Mucosa of rectum (tissue), 2 donors: ENCODE measurements at regions not wholly inside any gene's neighbourhood (a gene's known extent, or its start where the extent isn't known, plus 50 kb on each side); places are given as distances from the start of the nearest gene placed in this dataset.
"Not testable (repeated sequence)": the region's sequence is repeated elsewhere in the genome, so short reads cannot be mapped to it uniquely, and the experiment has no call there.

Source experiments
- H3K27ac ChIP-seq, 2 donors: one replicate each; pipeline ENCODE4 v1.7.0; 2013; ENCODE audit warnings: inconsistent platforms in 2 of 2, low read depth in 2 of 2, low read length in 2 of 2
- H3K27me3 ChIP-seq, 2 donors: one replicate each; pipeline ENCODE4 v1.7.0; 2013; ENCODE audit warnings: low read length in 2 of 2; ENCODE audit not compliant: control insufficient read depth in 2 of 2, insufficient read depth in 2 of 2
- H3K36me3 ChIP-seq, 2 donors: one replicate each; pipeline ENCODE4 v1.7.0; 2013; ENCODE audit warnings: low read length in 2 of 2; ENCODE audit not compliant: control insufficient read depth in 2 of 2, insufficient read depth in 2 of 2
- H3K4me1 ChIP-seq, 2 donors: one replicate each; pipeline ENCODE4 v1.7.0; 2013; ENCODE audit warnings: low read length in 2 of 2, mild to moderate bottlenecking in 1 of 2; ENCODE audit not compliant: control insufficient read depth in 2 of 2, insufficient read depth in 2 of 2
- H3K4me3 ChIP-seq, 2 donors: one replicate each; pipeline ENCODE4 v1.7.0; 2013; ENCODE audit warnings: low read length in 2 of 2
- H3K9ac ChIP-seq, 2 donors: one replicate each; pipeline ENCODE4 v1.7.0; 2013; ENCODE audit warnings: low read length in 2 of 2, low read depth in 1 of 2, mild to moderate bottlenecking in 1 of 2
- H3K9me3 ChIP-seq, 2 donors: one replicate each; pipeline ENCODE4 v1.7.0; 2013; ENCODE audit warnings: low read length in 2 of 2; ENCODE audit not compliant: control insufficient read depth in 2 of 2
- donor health status: healthy.
- donor health status: Normal muscosa, but diverticular disease.

GRCh38 chr6:14397518-14397901 is 279.9 kb downstream of the CD83 start:
- Histone ChIP-seq H3K9me3 (no peaks in the 10 kb centered on the region), H3K9ac (no peak overlapping the region), H3K36me3 (no peaks in the 10 kb centered on the region), H3K27ac (no peak overlapping the region), H3K27me3 (peaks cover 0 to 4% of the 10 kb centered on the region in 2 donors), H3K4me3 (no peak overlapping the region), H3K4me1 (no peaks in the 10 kb centered on the region)

- H3K27ac ChIP-seq = no peak overlapping the region
- H3K4me1 ChIP-seq = no peaks in the 10 kb centered on the region
- H3K9ac ChIP-seq = no peak overlapping the region
Measured at GRCh38 chr6:14398953-14399352, 281.4 kb downstream of the CD83 start.

GRCh38 chr6:14399635-14400034 is 282.1 kb downstream of the CD83 start:
- Histone ChIP-seq H3K4me3 (no peak overlapping the region), H3K9me3 (no peaks in the 10 kb centered on the region), H3K36me3 (no peaks in the 10 kb centered on the region), H3K9ac (no peak overlapping the region), H3K4me1 (no peaks in the 10 kb centered on the region), H3K27ac (no peak overlapping the region), H3K27me3 (peaks cover 0 to 4% of the 10 kb centered on the region in 2 donors)

More at GRCh38 chr6:14398953-14399352, 281.4 kb downstream of the CD83 start:
- Histone ChIP-seq H3K9me3 (no peaks in the 10 kb centered on the region), H3K27me3 (peaks cover 0 to 4% of the 10 kb centered on the region in 2 donors), H3K4me3 (no peak overlapping the region), H3K36me3 (no peaks in the 10 kb centered on the region)

- Histone ChIP-seq H3K9me3 (no peaks in the 10 kb centered on the region), H3K9ac (no peak overlapping the region), H3K27me3 (peaks cover 0 to 4% of the 10 kb centered on the region in 2 donors), H3K4me3 (no peak overlapping the region), H3K36me3 (no peaks in the 10 kb centered on the region), H3K27ac (no peak overlapping the region), H3K4me1 (no peaks in the 10 kb centered on the region)
Measured at GRCh38 chr6:14401246-14401645, 283.7 kb downstream of the CD83 start.

GRCh38 chr6:14406614-14407331 is 289.2 kb downstream of the CD83 start:
- Histone ChIP-seq H3K36me3 (no peaks in the 10 kb centered on the region), H3K9me3 (no peaks in the 10 kb centered on the region), H3K4me3 (no peak overlapping the region), H3K4me1 (no peaks in the 10 kb centered on the region), H3K27me3 (no peaks in the 10 kb centered on the region), H3K9ac (no peak overlapping the region), H3K27ac (no peak overlapping the region)

GRCh38 chr6:14408446-14408845 is 290.9 kb downstream of the CD83 start:
- Histone ChIP-seq H3K27me3 (no peaks in the 10 kb centered on the region), H3K36me3 (no peaks in the 10 kb centered on the region), H3K9me3 (no peaks in the 10 kb centered on the region), H3K9ac (no peak overlapping the region), H3K4me3 (no peak overlapping the region), H3K27ac (no peak overlapping the region), H3K4me1 (no peaks in the 10 kb centered on the region)

GRCh38 chr6:14412026-14412425 is 294.5 kb downstream of the CD83 start:
- Histone ChIP-seq H3K4me1 (no peaks in the 10 kb centered on the region), H3K27ac (no peak overlapping the region), H3K9me3 (no peaks in the 10 kb centered on the region), H3K9ac (no peak overlapping the region), H3K4me3 (no peak overlapping the region), H3K27me3 (no peaks in the 10 kb centered on the region), H3K36me3 (no peaks in the 10 kb centered on the region)

GRCh38 chr6:14415452-14415851 is 297.9 kb downstream of the CD83 start:
- H3K4me3 ChIP-seq = no peak overlapping the region
- no peaks in the 10 kb centered on the region for H3K9me3 ChIP-seq
- H3K27me3 ChIP-seq = no peaks in the 10 kb centered on the region
- H3K9ac ChIP-seq = no peak overlapping the region
- no peaks in the 10 kb centered on the region for H3K36me3 ChIP-seq
- no peak overlapping the region for H3K27ac ChIP-seq
- H3K4me1 ChIP-seq = no peaks in the 10 kb centered on the region

GRCh38 chr6:14417377-14417776 is 299.8 kb downstream of the CD83 start:
- H3K36me3 ChIP-seq = no peaks in the 10 kb centered on the region
- no peaks in the 10 kb centered on the region for H3K27me3 ChIP-seq
- H3K27ac ChIP-seq = no peak overlapping the region
- H3K9ac ChIP-seq = no peak overlapping the region
- H3K4me1 ChIP-seq = no peaks in the 10 kb centered on the region
- H3K4me3 ChIP-seq = no peak overlapping the region
- no peaks in the 10 kb centered on the region for H3K9me3 ChIP-seq

- not testable (repeated sequence) for H3K36me3 ChIP-seq, H3K27me3 ChIP-seq, H3K4me3 ChIP-seq, H3K9ac ChIP-seq, H3K4me1 ChIP-seq, H3K27ac ChIP-seq, H3K9me3 ChIP-seq
Measured at GRCh38 chr6:14419224-14419623, 301.7 kb downstream of the CD83 start.
